Left lung (tissue), 4 donors: ENCODE measurements at regions not wholly inside any gene's neighbourhood (a gene's known extent, or its start where the extent isn't known, plus 50 kb on each side); places are given as distances from the start of the nearest gene placed in this dataset.
A peak's percentile ranks its signal among the peaks of the same experiment; 100 is the strongest.

ENCODE experiments used
- ATAC-seq: fragments of 200-7000 bp; cut with Tn5 transposase; one replicate; pipeline ENCODE4 v1.9.1; 2020; ENCODE audit warnings: moderate library complexity
- DNase-seq, 4 donors: peaks; one replicate each; pipeline ENCODE4 v3.0.0-alpha.2; 2013 to 2020
- H3K27ac ChIP-seq, 2 donors: fragments of 200-600 bp; sonication (generic) in 1 of 2; one replicate each; pipeline versions ENCODE4 v1.5.0 to v1.8.0; 2020 to 2021
- H3K27me3 ChIP-seq, 2 donors: fragments of 200-600 bp; sonication (generic) in 1 of 2; one replicate each; pipeline versions ENCODE4 v1.5.0 to v1.8.0; 2020 to 2021
- H3K36me3 ChIP-seq, 2 donors: fragments of 200-600 bp; sonication (generic) in 1 of 2; one replicate each; pipeline versions ENCODE4 v1.5.0 to v1.8.0; 2020 to 2021
- H3K4me1 ChIP-seq, 2 donors: fragments of 200-600 bp; one replicate each; pipeline ENCODE4 v1.8.0; 2021
- H3K4me3 ChIP-seq, 2 donors: fragments of 200-600 bp; sonication (generic) in 1 of 2; one replicate each; pipeline versions ENCODE4 v1.5.0 to v1.8.0; 2020 to 2021; ENCODE audit warnings: mild to moderate bottlenecking in 1 of 2
- H3K9me3 ChIP-seq, 2 donors: fragments of 200-600 bp; sonication (generic) in 1 of 2; one replicate each; pipeline versions ENCODE4 v1.5.0 to v1.8.0; 2020 to 2021
- CTCF ChIP-seq, 2 donors: fragments of 200-600 bp; sonication (generic) in 1 of 2; IDR thresholded peaks; one replicate each; pipeline versions ENCODE4 v1.5.0 to v1.8.0; 2021; ENCODE audit warnings: antibody characterized with exemption in 2 of 2
- intact Hi-C, 2 donors: fragments of 100-400 bp; cut with DNase I; formaldehyde crosslinking; loops; one replicate each; pipeline versions ENCODE4 v1.11.2 to v1.14.2; 2022
- donor health status: DM: no; HTN: yes; CAD: no.
- donor health status: DM: no; HTN: no; CAD: no.

- no peak overlapping the region for H3K27ac ChIP-seq
- intact Hi-C loops = no loop called here
- ATAC-seq (no peak), DNase-seq (no peak)
- no peaks in the 10 kb centered on the region for H3K27me3 ChIP-seq
- H3K9me3 ChIP-seq = peaks cover 2 to 9% of the 10 kb centered on the region in 2 donors
- H3K4me1 ChIP-seq = no peaks in the 10 kb centered on the region
- no peak for TF ChIP-seq CTCF (IDR thresholded peaks at IDR 0.05)
- no peak overlapping the region for H3K4me3 ChIP-seq
- H3K36me3 ChIP-seq = no peaks in the 10 kb centered on the region
Observed at GRCh38 chr2:188078534-188078933, 213.1 kb upstream of the GULP1 start.

- H3K27ac ChIP-seq = no peak overlapping the region
- no peaks in the 10 kb centered on the region for H3K4me1 ChIP-seq
- H3K4me3 ChIP-seq = no peak overlapping the region
- ATAC-seq (no peak), DNase-seq (no peak)
- TF ChIP-seq CTCF (IDR thresholded peaks at IDR 0.05) = no peak
- peaks cover 0 to 5% of the 10 kb centered on the region in 2 donors for H3K9me3 ChIP-seq
- no peaks in the 10 kb centered on the region for H3K36me3 ChIP-seq
- no peaks in the 10 kb centered on the region for H3K27me3 ChIP-seq
- intact Hi-C loops = no loop called here
Observed at GRCh38 chr2:188079196-188079595, 212.5 kb upstream of the GULP1 start.

- H3K9me3 ChIP-seq = no peaks in the 10 kb centered on the region
- no peaks in the 10 kb centered on the region for H3K27me3 ChIP-seq
- intact Hi-C loops = no loop called here
- no peak overlapping the region for H3K4me3 ChIP-seq
- TF ChIP-seq CTCF (IDR thresholded peaks at IDR 0.05) = no peak
- no peaks in the 10 kb centered on the region for H3K36me3 ChIP-seq
- DNase-seq = no peak
- no peak overlapping the region for H3K27ac ChIP-seq
- no peaks in the 10 kb centered on the region for H3K4me1 ChIP-seq
- ATAC-seq = no peak
Observed at GRCh38 chr2:188085421-188085820, 206.3 kb upstream of the GULP1 start.

GRCh38 chr2:188089901-188090300 lies 201.8 kb upstream of the GULP1 start:
- no peaks in the 10 kb centered on the region for H3K9me3 ChIP-seq
- DNase-seq = peak in 2 of 4 donors; percentile 28
- no peaks in the 10 kb centered on the region for H3K27me3 ChIP-seq
- TF ChIP-seq CTCF (IDR thresholded peaks at IDR 0.05) = no peak
- no peak overlapping the region for H3K27ac ChIP-seq
- no peaks in the 10 kb centered on the region for H3K36me3 ChIP-seq
- no peak overlapping the region for H3K4me3 ChIP-seq
- no peaks in the 10 kb centered on the region for H3K4me1 ChIP-seq
- intact Hi-C loops = no loop called here
- no peak for ATAC-seq

- Histone ChIP-seq H3K27ac (no peak overlapping the region), H3K36me3 (no peaks in the 10 kb centered on the region), H3K4me1 (no peaks in the 10 kb centered on the region), H3K27me3 (no peaks in the 10 kb centered on the region), H3K4me3 (no peak overlapping the region), H3K9me3 (no peaks in the 10 kb centered on the region)
- ATAC-seq = no peak
- intact Hi-C loops = no loop called here
- no peak for TF ChIP-seq CTCF (IDR thresholded peaks at IDR 0.05)
- DNase-seq = no peak
Observed at GRCh38 chr2:188091220-188091619, 200.5 kb upstream of the GULP1 start.
